ENCODE measurements at regions not wholly inside any gene's neighbourhood (a gene's known extent, or its start where the extent isn't known, plus 50 kb on each side); places are given as distances from the start of the nearest gene placed in this dataset.

DNA sequence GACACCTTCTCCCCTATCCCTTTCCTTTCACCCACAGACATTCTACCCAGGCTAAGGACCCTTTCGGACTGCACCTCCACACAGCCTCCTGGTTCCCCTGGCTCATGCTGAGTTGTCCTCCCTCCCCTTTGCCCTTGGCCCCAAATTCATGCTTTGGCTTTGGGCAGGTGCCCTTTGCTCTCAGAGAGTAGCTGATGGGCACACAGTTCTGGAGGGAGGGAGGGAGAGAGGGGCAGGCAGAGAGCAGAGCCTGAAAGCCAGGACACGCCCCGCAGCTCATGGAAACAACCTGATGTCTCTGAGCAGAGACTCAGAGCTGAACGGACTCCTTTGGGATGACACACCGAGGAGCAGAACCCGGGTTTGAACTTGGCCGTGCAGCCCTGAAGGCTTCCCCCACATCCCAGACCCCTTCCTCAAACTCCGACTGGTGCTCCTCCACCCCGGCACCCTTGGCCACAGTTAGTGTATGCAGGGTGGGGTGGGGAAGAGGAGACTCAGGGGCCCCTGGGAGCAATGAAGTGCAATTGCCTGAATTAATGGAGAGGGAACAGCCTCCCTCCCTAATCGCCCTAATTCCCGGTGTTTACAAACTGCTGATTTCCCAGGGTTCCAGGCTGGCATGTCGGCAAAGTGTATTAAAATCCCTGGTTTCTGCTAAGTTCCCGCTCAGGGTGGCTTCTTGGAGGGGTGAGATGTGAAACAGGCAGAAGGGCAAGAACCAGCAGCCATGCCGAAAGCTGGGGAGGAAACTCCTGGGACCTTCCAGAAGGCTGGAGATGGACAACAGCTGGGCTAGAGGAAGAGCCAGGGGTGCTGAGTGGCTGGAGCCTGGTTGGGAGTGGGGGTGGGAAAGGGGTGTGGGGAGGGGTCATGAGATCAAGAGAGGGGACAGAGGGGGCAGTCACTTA lies 71.2 kb upstream of the SHISAL1 start:
- H3K4me1 ChIP-seq (ENCODE audit: control insufficient read depth, insufficient read depth, low read length) = no peaks in the 10 kb centered on the region
- no peaks in the 10 kb centered on the region for H3K36me3 ChIP-seq (ENCODE audit: control insufficient read depth, insufficient read depth, low read length)
- H3K27me3 ChIP-seq (ENCODE audit: control insufficient read depth, insufficient read depth, low read length) = no peaks in the 10 kb centered on the region
- H3K27ac ChIP-seq (ENCODE audit: low read depth, low read length) = no peak overlapping the region
- no peak overlapping the region for H3K4me3 ChIP-seq (ENCODE audit: low read depth, low read length)
- H3K9me3 ChIP-seq (ENCODE audit: control insufficient read depth, insufficient read depth, low read length) = no peaks in the 10 kb centered on the region
- no peak overlapping the region for H3K9ac ChIP-seq (ENCODE audit: low read depth, low read length)

DNA sequence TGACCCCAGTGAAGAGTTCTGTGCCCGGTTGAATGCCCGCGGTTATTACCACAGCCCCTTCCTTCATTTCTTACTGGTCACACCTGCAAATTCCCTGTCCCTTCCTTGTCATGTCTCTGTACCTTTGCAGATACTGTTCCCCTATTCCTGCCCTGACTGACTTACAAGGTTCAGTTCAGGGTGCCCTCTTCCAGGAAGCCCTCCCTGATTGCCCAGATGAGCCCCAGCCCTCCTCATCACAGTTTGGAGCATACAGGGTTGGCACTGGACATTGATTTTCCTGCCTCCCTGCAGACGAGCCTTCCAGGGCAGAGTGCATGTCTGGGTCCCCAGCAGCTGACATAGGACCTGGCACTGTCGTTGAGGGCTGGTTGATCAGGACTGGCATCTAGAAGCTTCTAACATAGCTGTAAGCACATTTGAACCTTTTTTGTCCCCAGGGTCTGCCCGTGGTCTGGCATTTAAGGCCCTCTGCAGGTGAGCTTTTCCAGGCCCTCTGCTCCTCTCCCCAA lies 70.4 kb upstream of the SHISAL1 start:
- Histone ChIP-seq H3K9me3 (ENCODE audit: control insufficient read depth, insufficient read depth, low read length) (no peaks in the 10 kb centered on the region), H3K9ac (ENCODE audit: low read depth, low read length) (no peak overlapping the region), H3K4me3 (ENCODE audit: low read depth, low read length) (no peak overlapping the region), H3K27me3 (ENCODE audit: control insufficient read depth, insufficient read depth, low read length) (no peaks in the 10 kb centered on the region), H3K4me1 (ENCODE audit: control insufficient read depth, insufficient read depth, low read length) (no peaks in the 10 kb centered on the region), H3K27ac (ENCODE audit: low read depth, low read length) (no peak overlapping the region), H3K36me3 (ENCODE audit: control insufficient read depth, insufficient read depth, low read length) (no peaks in the 10 kb centered on the region)

DNA sequence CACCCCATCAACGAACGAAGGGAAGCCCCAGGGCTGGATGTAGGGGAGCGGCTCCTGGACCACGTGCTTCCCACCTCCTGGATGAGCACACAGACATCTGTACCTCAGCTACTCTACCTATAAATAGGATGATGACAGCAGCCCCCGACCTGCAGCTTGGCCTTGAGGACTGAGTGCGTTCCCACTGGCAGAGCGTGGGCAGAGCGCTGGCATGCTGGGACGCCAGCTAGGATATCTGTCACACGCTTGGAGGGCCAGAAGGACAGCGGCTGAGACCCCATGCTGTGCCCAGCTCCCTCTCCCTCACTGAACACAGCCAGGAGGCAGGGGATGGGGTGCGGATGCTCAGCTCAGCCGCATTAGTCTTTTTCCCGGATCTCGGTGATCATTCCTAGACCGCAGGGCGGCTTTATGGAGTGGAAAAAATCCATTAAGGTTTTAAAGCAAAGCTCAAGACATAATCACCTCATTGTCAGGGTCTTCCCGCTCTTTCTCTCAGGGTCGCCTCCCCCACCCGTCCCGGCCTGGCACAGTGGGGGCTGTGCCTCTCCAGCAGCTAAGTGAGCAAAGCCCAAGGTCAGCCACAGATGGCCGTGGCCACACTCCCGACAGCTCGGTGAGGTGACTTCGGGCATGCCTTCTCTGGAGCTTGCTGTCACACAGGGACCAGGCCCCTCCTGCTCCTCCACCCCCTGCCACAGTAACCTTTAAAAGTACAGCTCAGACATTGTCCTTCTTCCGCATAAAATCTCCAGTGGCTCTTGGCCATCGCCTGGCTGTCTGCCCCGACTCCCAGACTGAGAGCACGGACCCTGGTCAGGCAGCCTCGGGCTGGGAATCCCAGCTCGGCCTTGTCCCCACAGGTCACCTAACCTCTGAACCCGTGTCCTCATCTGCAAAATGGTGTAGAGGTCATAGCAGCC lies 69.6 kb upstream of the SHISAL1 start:
- no peaks in the 10 kb centered on the region for H3K27me3 ChIP-seq (ENCODE audit: control insufficient read depth, insufficient read depth, low read length)

DNA sequence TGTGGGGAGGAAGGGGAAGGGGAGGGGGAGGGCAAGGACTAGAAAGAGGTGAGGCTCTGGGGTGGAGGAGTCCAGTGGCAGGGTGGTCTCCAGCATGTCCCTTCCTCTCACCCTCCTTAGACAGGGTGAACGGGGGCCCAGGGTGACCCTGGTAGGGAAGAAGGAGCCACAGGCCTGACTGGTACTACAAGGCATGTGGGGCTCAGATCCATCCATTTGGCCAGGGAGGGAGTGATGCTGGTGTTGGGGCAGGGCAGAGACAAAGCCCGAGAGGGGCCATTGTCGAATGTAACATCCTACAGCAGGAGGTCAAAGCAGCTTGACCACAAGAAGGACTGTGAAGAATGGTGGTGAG lies 69.0 kb upstream of the SHISAL1 start:
- no peak overlapping the region for H3K27ac ChIP-seq (ENCODE audit: low read depth, low read length)
- H3K4me1 ChIP-seq (ENCODE audit: control insufficient read depth, insufficient read depth, low read length) = no peaks in the 10 kb centered on the region
- H3K27me3 ChIP-seq (ENCODE audit: control insufficient read depth, insufficient read depth, low read length) = no peaks in the 10 kb centered on the region
- no peaks in the 10 kb centered on the region for H3K9me3 ChIP-seq (ENCODE audit: control insufficient read depth, insufficient read depth, low read length)
- no peaks in the 10 kb centered on the region for H3K36me3 ChIP-seq (ENCODE audit: control insufficient read depth, insufficient read depth, low read length)
- no peak overlapping the region for H3K4me3 ChIP-seq (ENCODE audit: low read depth, low read length)
- H3K9ac ChIP-seq (ENCODE audit: low read depth, low read length) = no peak overlapping the region

More for the DNA sequence above, 69.6 kb upstream of the SHISAL1 start:
- no peak overlapping the region for H3K9ac ChIP-seq (ENCODE audit: low read depth, low read length)
- no peak overlapping the region for H3K4me3 ChIP-seq (ENCODE audit: low read depth, low read length)
- H3K36me3 ChIP-seq (ENCODE audit: control insufficient read depth, insufficient read depth, low read length) = no peaks in the 10 kb centered on the region
- no peak overlapping the region for H3K27ac ChIP-seq (ENCODE audit: low read depth, low read length)
- no peaks in the 10 kb centered on the region for H3K4me1 ChIP-seq (ENCODE audit: control insufficient read depth, insufficient read depth, low read length)
- H3K9me3 ChIP-seq (ENCODE audit: control insufficient read depth, insufficient read depth, low read length) = no peaks in the 10 kb centered on the region

DNA sequence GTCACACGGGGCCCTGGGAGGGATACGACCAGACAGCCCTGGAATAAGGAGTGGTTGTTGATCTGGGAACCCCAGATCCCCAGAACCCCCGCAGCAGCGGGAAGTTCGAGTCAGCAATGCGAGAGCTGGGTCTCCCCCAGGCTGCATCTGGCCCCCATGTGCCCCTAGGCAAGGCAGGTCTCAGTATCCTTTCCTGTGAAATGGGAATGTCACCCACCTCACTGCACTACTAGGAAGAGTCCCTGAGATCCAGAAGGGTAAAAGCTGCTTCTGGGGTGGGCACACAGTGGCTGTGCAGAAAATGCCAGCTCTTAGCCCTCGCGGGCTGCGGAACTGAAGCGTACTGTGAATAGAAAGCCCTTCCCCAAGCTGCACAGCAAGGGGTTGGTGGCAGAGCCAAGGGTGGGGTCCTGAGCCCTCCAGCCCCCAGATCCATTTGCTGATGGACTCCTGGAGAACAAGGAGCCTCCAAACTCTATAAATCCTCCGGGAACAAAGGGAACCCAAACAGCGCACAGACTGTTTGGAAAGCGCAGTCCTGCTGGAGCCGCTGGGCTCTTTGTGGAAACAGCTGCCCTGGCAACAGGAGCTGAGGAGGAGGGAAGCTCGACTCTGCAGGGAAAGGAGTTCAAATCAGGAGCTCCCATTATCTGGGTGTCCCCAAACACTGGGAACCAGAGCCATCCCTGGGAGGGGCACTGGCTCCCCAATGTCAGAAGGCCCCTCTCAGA lies 68.2 kb upstream of the SHISAL1 start:
- Histone ChIP-seq H3K4me3 (ENCODE audit: low read depth, low read length) (no peak overlapping the region), H3K27ac (ENCODE audit: low read depth, low read length) (no peak overlapping the region), H3K36me3 (ENCODE audit: control insufficient read depth, insufficient read depth, low read length) (no peaks in the 10 kb centered on the region), H3K4me1 (ENCODE audit: control insufficient read depth, insufficient read depth, low read length) (no peaks in the 10 kb centered on the region), H3K27me3 (ENCODE audit: control insufficient read depth, insufficient read depth, low read length) (no peaks in the 10 kb centered on the region), H3K9me3 (ENCODE audit: control insufficient read depth, insufficient read depth, low read length) (no peaks in the 10 kb centered on the region), H3K9ac (ENCODE audit: low read depth, low read length) (no peak overlapping the region)

DNA sequence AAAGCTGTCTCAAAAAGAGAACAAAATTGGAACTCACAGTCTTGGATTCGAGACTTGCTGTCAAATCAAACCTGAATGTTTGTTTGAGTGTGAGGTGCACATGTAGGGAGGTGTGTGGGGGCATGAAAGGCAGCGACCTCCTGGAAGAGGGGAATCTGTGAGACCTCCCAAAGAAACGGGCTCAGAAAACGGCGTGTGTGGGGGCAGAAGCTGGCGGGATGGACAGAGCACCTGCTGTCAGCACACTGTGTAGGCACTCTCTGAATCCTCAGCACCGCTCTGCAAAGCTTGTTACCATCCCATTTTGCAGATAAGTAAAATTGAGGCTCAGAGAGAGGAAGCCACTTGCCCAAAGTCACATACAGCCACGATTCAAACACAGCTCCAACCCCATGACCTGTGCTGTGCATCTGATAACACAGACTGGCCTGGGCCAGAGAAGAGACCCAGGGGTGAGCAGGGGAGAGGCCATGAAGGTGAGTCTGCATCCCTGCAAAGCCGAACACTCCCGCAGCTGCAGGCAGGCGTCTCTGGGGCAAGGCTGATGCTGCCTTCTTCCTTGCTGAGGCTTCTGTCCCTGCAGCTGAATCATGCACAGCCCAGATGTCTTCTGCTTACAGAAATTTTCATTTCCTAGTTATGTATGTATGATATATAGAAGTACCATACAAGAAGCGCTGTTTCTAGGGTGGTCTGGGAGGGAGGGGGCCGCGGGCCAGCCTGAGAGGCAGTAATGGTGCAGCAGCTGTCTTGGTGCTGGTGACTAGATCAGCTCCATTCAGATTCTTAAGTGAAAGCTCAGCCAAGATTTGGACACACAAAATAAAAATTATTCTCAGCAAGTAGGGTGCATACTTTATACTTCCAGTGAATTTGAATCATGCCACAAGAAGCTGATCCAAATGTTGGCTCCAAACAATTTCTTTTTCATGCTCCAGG lies 67.3 kb upstream of the SHISAL1 start:
- H3K27ac ChIP-seq (ENCODE audit: low read depth, low read length) = no peak overlapping the region
- H3K4me1 ChIP-seq (ENCODE audit: control insufficient read depth, insufficient read depth, low read length) = no peaks in the 10 kb centered on the region
- H3K4me3 ChIP-seq (ENCODE audit: low read depth, low read length) = no peak overlapping the region
- no peak overlapping the region for H3K9ac ChIP-seq (ENCODE audit: low read depth, low read length)
- no peaks in the 10 kb centered on the region for H3K36me3 ChIP-seq (ENCODE audit: control insufficient read depth, insufficient read depth, low read length)
- H3K27me3 ChIP-seq (ENCODE audit: control insufficient read depth, insufficient read depth, low read length) = no peaks in the 10 kb centered on the region
- no peaks in the 10 kb centered on the region for H3K9me3 ChIP-seq (ENCODE audit: control insufficient read depth, insufficient read depth, low read length)

DNA sequence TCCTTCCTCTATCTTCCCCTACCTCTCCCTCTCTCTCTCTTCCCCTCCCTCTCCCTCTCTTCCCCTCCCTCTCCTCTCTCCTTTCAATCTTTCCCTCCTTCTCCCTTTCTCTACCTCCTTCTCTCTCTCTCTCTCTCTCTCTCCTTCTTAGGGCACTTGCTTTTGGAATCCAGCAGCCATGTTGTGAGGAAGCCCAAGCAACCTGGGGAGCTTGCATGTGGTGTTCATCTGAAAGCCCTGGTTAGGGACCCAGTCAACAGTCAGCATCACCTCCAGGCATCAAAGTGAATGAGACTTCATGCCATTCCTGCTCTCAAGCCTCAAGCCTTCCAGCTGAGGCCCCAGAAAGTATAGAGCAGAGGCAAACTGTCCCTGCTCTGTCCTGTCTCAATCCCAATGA lies 65.6 kb upstream of the SHISAL1 start:
- no peaks in the 10 kb centered on the region for H3K4me1 ChIP-seq (ENCODE audit: control insufficient read depth, insufficient read depth, low read length)
- H3K4me3 ChIP-seq (ENCODE audit: low read depth, low read length) = no peak overlapping the region
- H3K9me3 ChIP-seq (ENCODE audit: control insufficient read depth, insufficient read depth, low read length) = 0 out of 2 replicates have a peak, but pooled peaks cover 5% of the 10 kb centered on the region
- no peak overlapping the region for H3K27ac ChIP-seq (ENCODE audit: low read depth, low read length)
- H3K36me3 ChIP-seq (ENCODE audit: control insufficient read depth, insufficient read depth, low read length) = no peaks in the 10 kb centered on the region
- H3K27me3 ChIP-seq (ENCODE audit: control insufficient read depth, insufficient read depth, low read length) = no peaks in the 10 kb centered on the region
- H3K9ac ChIP-seq (ENCODE audit: low read depth, low read length) = no peak overlapping the region

DNA sequence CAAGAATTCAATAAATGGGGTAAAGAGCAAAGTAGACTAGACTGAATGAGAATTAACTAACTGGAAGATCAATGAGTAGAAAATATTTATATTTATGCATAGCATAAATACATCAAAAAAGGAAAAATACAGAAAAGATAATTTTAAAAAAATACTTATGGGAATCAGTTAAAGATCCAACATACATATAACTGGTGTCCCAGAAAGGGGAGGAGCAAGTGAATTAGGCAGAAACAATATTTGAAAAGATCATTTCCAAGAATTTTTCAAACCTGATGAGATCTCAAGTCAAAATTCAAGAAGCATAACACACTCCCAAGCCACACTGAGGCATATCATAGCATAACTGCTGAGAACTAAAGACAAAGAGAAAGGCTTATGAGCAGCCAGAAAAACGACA lies 62.7 kb upstream of the SHISAL1 start:
- H3K4me3 ChIP-seq (ENCODE audit: low read depth, low read length) = no peak overlapping the region
- H3K9ac ChIP-seq (ENCODE audit: low read depth, low read length) = no peak overlapping the region
- H3K9me3 ChIP-seq (ENCODE audit: control insufficient read depth, insufficient read depth, low read length) = 0 out of 2 replicates have a peak, but pooled peaks cover 5% of the 10 kb centered on the region
- no peaks in the 10 kb centered on the region for H3K27me3 ChIP-seq (ENCODE audit: control insufficient read depth, insufficient read depth, low read length)
- no peaks in the 10 kb centered on the region for H3K36me3 ChIP-seq (ENCODE audit: control insufficient read depth, insufficient read depth, low read length)
- no peak overlapping the region for H3K27ac ChIP-seq (ENCODE audit: low read depth, low read length)
- no peaks in the 10 kb centered on the region for H3K4me1 ChIP-seq (ENCODE audit: control insufficient read depth, insufficient read depth, low read length)

DNA sequence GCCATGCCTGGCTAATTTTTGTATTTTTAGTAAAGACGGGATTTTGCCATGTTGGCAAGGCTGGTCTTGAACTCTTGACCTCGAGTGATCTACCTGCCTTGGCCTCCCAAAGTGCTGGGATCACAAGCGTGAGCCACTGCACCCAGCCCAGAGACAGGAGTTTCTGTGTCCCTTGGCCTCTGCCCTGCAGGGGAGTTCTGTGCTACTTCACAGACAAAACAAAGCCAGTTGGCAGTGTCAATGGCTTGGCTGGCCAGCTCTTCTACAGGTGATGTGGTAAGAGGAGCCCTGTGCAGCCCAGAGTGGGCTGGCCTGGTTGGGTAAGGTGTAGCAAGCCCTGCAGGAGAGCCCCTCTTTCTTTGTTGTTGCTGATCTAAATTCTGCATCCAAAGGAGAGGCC lies 60.5 kb upstream of the SHISAL1 start:
- Histone ChIP-seq H3K9me3 (ENCODE audit: control insufficient read depth, insufficient read depth, low read length) (0 out of 2 replicates have a peak, but pooled peaks cover 5% of the 10 kb centered on the region), H3K9ac (ENCODE audit: low read depth, low read length) (no peak overlapping the region), H3K27ac (ENCODE audit: low read depth, low read length) (no peak overlapping the region), H3K4me1 (ENCODE audit: control insufficient read depth, insufficient read depth, low read length) (no peaks in the 10 kb centered on the region), H3K27me3 (ENCODE audit: control insufficient read depth, insufficient read depth, low read length) (no peaks in the 10 kb centered on the region), H3K36me3 (ENCODE audit: control insufficient read depth, insufficient read depth, low read length) (no peaks in the 10 kb centered on the region), H3K4me3 (ENCODE audit: low read depth, low read length) (no peak overlapping the region)

DNA sequence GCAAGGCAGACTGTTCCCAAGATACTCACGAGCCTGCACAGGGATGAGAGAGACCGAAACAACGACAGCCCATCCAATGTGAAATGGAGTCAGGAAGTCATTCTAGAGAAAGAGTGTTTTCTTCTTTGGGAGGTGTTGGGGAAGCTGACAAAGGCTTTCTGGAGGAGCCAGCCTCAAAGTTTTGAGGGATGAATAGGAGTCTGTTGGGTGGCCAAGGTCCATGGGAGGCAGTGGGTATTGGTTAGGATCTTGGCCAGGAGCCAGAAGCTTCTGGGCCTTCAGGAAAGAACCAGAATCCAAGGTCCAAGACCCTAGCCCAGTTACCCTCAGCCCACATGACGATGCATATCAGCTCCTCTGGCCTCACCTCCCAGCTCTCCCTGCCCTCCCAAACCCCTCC lies 59.9 kb upstream of the SHISAL1 start:
- no peak overlapping the region for H3K9ac ChIP-seq (ENCODE audit: low read depth, low read length)
- no peaks in the 10 kb centered on the region for H3K4me1 ChIP-seq (ENCODE audit: control insufficient read depth, insufficient read depth, low read length)
- no peak overlapping the region for H3K27ac ChIP-seq (ENCODE audit: low read depth, low read length)
- no peaks in the 10 kb centered on the region for H3K36me3 ChIP-seq (ENCODE audit: control insufficient read depth, insufficient read depth, low read length)
- 0 out of 2 replicates have a peak, but pooled peaks cover 5% of the 10 kb centered on the region for H3K9me3 ChIP-seq (ENCODE audit: control insufficient read depth, insufficient read depth, low read length)
- no peaks in the 10 kb centered on the region for H3K27me3 ChIP-seq (ENCODE audit: control insufficient read depth, insufficient read depth, low read length)
- H3K4me3 ChIP-seq (ENCODE audit: low read depth, low read length) = no peak overlapping the region
